SK-N-SH treated with all-trans-retinoic acid at 6 μM for 48 hours (cell line): ENCODE measurements at regions not wholly inside any gene's neighbourhood (a gene's known extent, or its start where the extent isn't known, plus 50 kb on each side); places are given as distances from the start of the nearest gene placed in this dataset.

ENCODE experiments used
- ATAC-seq: fragments of 200-7000 bp; cut with Tn5 transposase; 3 replicates; pipeline ENCODE4 v1.9.1; 2020; ENCODE audit warnings: mild to moderate bottlenecking, moderate library complexity
- ARNTL ChIP-seq: fragments of 450-650 bp; formaldehyde crosslinking; IDR thresholded peaks from 2 replicates; pipeline ENCODE4 v1.5.0; 2020; ENCODE audit warnings: low read depth, mild to moderate bottlenecking, moderate library complexity, borderline replicate concordance
- BACH2 ChIP-seq: fragments of 250-450 bp; sonication (Bioruptor Pico); IDR thresholded peaks from 2 replicates; pipeline ENCODE4 v1.9.0; 2021; ENCODE audit warnings: mild to moderate bottlenecking, borderline replicate concordance
- CSDC2 ChIP-seq: fragments of 250-450 bp; sonication (Bioruptor Pico); IDR thresholded peaks from 2 replicates; pipeline ENCODE4 v1.5.0; 2020; ENCODE audit warnings: mild to moderate bottlenecking, moderate library complexity
- CSRNP3 ChIP-seq: fragments of 250-450 bp; sonication (Bioruptor Pico); IDR thresholded peaks from 2 replicates; pipeline ENCODE4 v1.5.1; 2021; ENCODE audit warnings: mild to moderate bottlenecking, moderate library complexity
- ESRRG ChIP-seq: fragments of 250-450 bp; sonication (Bioruptor Pico); IDR thresholded peaks from 2 replicates; pipeline ENCODE4 v1.6.1; 2021; ENCODE audit warnings: mild to moderate bottlenecking
- GLIS3 ChIP-seq: fragments of 250-450 bp; sonication (Bioruptor Pico); IDR thresholded peaks from 2 replicates; pipeline ENCODE4 v1.5.0; 2020; ENCODE audit warnings: mild to moderate bottlenecking, moderate library complexity
- PATZ1 ChIP-seq: fragments of 250-450 bp; sonication (Bioruptor Pico); IDR thresholded peaks from 2 replicates; pipeline ENCODE4 v1.8.0; 2020; ENCODE audit warnings: mild to moderate bottlenecking, moderate library complexity, borderline replicate concordance
- PPARA ChIP-seq: fragments of 250-450 bp; sonication (Bioruptor Pico); IDR thresholded peaks from 2 replicates; pipeline ENCODE4 v1.5.0; 2020; ENCODE audit warnings: mild to moderate bottlenecking, borderline replicate concordance
- RARB ChIP-seq: fragments of 250-450 bp; sonication (Bioruptor Pico); IDR thresholded peaks from 2 replicates; pipeline ENCODE4 v1.8.0; 2021; ENCODE audit warnings: mild to moderate bottlenecking, moderate library complexity
- SNAI2 ChIP-seq: fragments of 250-450 bp; sonication (Bioruptor Pico); IDR thresholded peaks from 2 replicates; pipeline ENCODE4 v1.5.0; 2020; ENCODE audit warnings: mild to moderate bottlenecking, moderate library complexity
- TCF4 ChIP-seq: fragments of 250-450 bp; sonication (Bioruptor Pico); IDR thresholded peaks from 2 replicates; pipeline ENCODE4 v1.8.0; 2021; ENCODE audit warnings: mild to moderate bottlenecking, moderate library complexity, borderline replicate concordance
- TOX ChIP-seq: fragments of 250-450 bp; sonication (Bioruptor Pico); IDR thresholded peaks from 2 replicates; pipeline ENCODE4 v1.8.0; 2021; ENCODE audit warnings: mild to moderate bottlenecking, moderate library complexity, borderline replicate concordance
- ZC3H10 ChIP-seq: fragments of 250-450 bp; sonication (Bioruptor Pico); IDR thresholded peaks from 2 replicates; pipeline ENCODE4 v1.5.1; 2021; ENCODE audit warnings: mild to moderate bottlenecking, moderate library complexity
- ZFP3 ChIP-seq: fragments of 250-450 bp; sonication (Bioruptor Pico); IDR thresholded peaks from 2 replicates; pipeline ENCODE4 v1.5.0; 2020; ENCODE audit warnings: mild to moderate bottlenecking, moderate library complexity
- ZFP30 ChIP-seq: fragments of 450-650 bp; formaldehyde crosslinking; IDR thresholded peaks from 2 replicates; pipeline ENCODE4 v1.5.0; 2022; ENCODE audit warnings: mild to moderate bottlenecking, moderate library complexity
- ZNF565 ChIP-seq: fragments of 450-650 bp; formaldehyde crosslinking; conservative IDR thresholded peaks from 2 replicates; pipeline ENCODE4 v1.5.0; 2020; ENCODE audit warnings: low read depth, mild to moderate bottlenecking, moderate library complexity
- ZNF70 ChIP-seq: fragments of 450-650 bp; formaldehyde crosslinking; IDR thresholded peaks from 2 replicates; pipeline ENCODE4 v1.5.0; 2020; ENCODE audit warnings: mild to moderate bottlenecking, moderate library complexity
- ZNF8 ChIP-seq: fragments of 450-650 bp; formaldehyde crosslinking; IDR thresholded peaks from 2 replicates; pipeline ENCODE4 v1.5.0; 2020; ENCODE audit warnings: mild to moderate bottlenecking, moderate library complexity
- TF ChIP-seq, protein P1 (sequence below): fragments of 250-450 bp; sonication (Bioruptor Pico); IDR thresholded peaks from 2 replicates; pipeline ENCODE4 v1.5.0; 2020; ENCODE audit warnings: mild to moderate bottlenecking, moderate library complexity
- TF ChIP-seq, protein P2 (sequence below): fragments of 250-450 bp; sonication (Bioruptor Pico); IDR thresholded peaks from 2 replicates; pipeline ENCODE4 v1.5.1; 2020; ENCODE audit warnings: low read depth, mild to moderate bottlenecking, moderate library complexity

- TF ChIP-seq ZNF8 (CRISPR knock-in tag) = no peak
- TF ChIP-seq ESRRG (CRISPR knock-in tag) = no peak
- TF ChIP-seq ZFP30 (CRISPR knock-in tag) = no peak
- no peak for TF ChIP-seq SNAI2 (CRISPR knock-in tag)
- no peak for TF ChIP-seq CSRNP3 (CRISPR knock-in tag)
- no peak for ATAC-seq
Measured at GRCh38 chr6:117142995-117143394, 122.4 kb upstream of the VGLL2 start.

DNA sequence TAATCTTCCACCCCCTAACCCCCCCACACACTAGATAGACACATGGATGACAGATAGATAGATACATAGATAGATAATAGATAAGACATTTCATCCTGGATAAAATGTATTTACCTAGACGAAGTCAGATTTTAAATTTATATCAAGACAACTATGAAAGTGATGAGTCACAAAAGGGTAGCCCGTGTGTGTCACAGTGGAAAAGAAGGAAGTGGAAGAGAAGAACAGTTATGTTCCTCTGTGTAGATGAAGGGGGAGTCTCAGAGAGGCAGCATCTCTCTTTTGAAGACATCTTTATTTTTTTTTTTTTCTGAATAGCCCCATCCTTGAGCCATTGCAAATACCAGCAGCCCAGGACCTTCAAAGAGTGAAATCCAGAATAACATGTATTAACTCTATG, 121.7 kb upstream of the VGLL2 start:
- no peak for TF ChIP-seq BACH2 (CRISPR knock-in tag)
- no peak for ATAC-seq

DNA sequence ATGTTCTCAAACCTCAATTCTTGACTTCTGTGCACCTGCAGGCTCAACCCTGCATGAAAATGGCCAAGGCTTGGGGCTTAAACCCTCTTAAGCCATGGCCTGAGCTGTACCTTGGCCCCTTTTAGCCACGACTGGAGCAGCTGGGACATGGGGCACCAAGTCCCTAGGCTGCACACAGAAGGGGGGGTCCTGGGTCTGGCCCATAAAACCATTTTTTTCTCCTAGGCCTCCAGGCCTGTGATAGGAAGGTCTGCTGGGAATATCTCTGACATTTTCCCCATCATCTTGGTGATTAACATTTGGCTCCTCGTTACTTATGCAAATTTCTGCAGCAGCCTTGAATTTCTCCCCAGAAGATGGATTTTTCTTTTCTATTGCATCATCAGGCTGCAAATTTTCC, 119.4 kb upstream of the VGLL2 start:
- TF ChIP-seq PPARA (no peak), TOX (no peak), ZNF8 (CRISPR knock-in tag) (no peak), ZNF70 (CRISPR knock-in tag) (no peak), CSDC2 (CRISPR knock-in tag) (no peak)
- TF ChIP-seq, all 23 proteins: peak for 0

DNA sequence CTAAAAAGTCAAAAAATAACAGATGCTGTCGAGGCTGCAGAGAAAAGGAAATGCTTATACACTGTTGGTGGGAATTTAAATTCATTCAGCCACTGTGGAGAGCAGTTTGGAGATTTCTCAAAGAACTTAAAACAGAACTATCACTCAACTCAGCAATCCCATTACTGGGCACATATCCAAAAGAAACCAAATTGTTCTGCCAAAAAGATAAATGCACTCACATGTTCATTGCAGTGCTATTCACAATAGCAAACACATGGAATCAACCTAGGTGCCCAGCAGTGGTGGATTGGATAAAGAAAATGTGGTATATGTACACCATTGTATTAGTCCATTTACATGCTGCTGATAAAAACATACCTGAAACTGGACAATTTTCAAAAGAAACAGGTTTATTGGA, 116.0 kb upstream of the VGLL2 start:
- TF ChIP-seq ZNF565 (CRISPR knock-in tag) = no peak
- TF ChIP-seq PPARA = no peak
- TF ChIP-seq, protein P1, sequence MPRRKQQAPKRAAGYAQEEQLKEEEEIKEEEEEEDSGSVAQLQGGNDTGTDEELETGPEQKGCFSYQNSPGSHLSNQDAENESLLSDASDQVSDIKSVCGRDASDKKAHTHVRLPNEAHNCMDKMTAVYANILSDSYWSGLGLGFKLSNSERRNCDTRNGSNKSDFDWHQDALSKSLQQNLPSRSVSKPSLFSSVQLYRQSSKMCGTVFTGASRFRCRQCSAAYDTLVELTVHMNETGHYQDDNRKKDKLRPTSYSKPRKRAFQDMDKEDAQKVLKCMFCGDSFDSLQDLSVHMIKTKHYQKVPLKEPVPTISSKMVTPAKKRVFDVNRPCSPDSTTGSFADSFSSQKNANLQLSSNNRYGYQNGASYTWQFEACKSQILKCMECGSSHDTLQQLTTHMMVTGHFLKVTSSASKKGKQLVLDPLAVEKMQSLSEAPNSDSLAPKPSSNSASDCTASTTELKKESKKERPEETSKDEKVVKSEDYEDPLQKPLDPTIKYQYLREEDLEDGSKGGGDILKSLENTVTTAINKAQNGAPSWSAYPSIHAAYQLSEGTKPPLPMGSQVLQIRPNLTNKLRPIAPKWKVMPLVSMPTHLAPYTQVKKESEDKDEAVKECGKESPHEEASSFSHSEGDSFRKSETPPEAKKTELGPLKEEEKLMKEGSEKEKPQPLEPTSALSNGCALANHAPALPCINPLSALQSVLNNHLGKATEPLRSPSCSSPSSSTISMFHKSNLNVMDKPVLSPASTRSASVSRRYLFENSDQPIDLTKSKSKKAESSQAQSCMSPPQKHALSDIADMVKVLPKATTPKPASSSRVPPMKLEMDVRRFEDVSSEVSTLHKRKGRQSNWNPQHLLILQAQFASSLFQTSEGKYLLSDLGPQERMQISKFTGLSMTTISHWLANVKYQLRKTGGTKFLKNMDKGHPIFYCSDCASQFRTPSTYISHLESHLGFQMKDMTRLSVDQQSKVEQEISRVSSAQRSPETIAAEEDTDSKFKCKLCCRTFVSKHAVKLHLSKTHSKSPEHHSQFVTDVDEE = no peak
- TF ChIP-seq ESRRG (CRISPR knock-in tag) = no peak
- TF ChIP-seq ZC3H10 (CRISPR knock-in tag) = no peak
- TF ChIP-seq, all 23 proteins: peak for 0
- ATAC-seq = no peak

More for the DNA sequence above, 119.4 kb upstream of the VGLL2 start:
- no peak for ATAC-seq

DNA sequence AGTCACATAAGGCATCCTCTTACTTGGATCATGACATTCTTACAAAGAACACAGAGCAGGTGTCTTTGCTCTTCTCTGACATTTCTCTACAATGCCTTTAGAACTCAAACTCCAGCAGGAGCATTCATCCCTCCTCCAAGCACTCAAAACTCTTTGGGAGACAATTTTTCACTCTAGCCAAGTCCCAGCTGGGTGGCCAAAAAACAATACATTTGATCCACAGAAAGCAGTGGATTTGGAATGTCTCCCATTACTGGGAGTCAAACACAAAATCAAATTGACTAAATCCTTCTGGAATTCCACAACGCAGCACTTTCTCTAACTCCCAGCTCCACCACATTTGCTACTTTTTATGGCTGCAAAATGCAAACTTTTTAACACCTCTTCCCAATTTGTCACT, 108.6 kb upstream of the VGLL2 start:
- ATAC-seq = no peak
- TF ChIP-seq GLIS3 (CRISPR knock-in tag) (no peak), CSRNP3 (CRISPR knock-in tag) (no peak), PPARA (no peak), RARB (CRISPR knock-in tag) (no peak), ZFP3 (CRISPR knock-in tag) (no peak), ESRRG (CRISPR knock-in tag) (no peak), ARNTL (CRISPR knock-in tag) (no peak), TCF4 (CRISPR knock-in tag) (no peak), ZNF565 (CRISPR knock-in tag) (no peak), ZNF70 (CRISPR knock-in tag) (no peak), CSDC2 (CRISPR knock-in tag) (no peak), PATZ1 (CRISPR knock-in tag) (no peak), TOX (no peak), SNAI2 (CRISPR knock-in tag) (no peak)
- TF ChIP-seq, protein P1 = no peak
- TF ChIP-seq, protein P2, sequence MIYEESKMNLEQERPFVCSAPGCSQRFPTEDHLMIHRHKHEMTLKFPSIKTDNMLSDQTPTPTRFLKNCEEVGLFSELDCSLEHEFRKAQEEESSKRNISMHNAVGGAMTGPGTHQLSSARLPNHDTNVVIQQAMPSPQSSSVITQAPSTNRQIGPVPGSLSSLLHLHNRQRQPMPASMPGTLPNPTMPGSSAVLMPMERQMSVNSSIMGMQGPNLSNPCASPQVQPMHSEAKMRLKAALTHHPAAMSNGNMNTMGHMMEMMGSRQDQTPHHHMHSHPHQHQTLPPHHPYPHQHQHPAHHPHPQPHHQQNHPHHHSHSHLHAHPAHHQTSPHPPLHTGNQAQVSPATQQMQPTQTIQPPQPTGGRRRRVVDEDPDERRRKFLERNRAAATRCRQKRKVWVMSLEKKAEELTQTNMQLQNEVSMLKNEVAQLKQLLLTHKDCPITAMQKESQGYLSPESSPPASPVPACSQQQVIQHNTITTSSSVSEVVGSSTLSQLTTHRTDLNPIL (CRISPR knock-in tag) = no peak
